ENCODE measurements at regions not wholly inside any gene's neighbourhood (a gene's known extent, or its start where the extent isn't known, plus 50 kb on each side); places are given as distances from the start of the nearest gene placed in this dataset.

DNA sequence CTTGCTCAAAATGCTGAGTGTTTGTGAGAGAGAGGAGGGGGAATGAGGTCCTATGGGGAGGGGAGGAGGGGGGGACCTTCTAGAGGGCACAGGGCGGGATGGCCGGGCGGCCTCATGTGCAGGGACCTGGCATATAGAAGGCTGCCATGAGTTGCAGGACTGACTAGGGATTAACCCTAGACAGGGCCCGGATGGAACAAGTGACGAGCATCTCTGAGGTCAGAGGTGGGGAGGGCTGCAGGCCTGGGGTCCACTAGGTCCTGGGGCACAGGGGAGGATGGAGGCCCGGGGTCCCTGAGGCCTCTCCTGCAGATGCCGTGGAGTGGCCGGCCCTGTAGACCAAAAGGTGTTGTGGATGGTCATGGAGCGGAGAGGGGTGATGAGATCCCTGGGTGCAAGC lies 104.0 kb upstream of the EIF5 start:
- H3K27me3 ChIP-seq = no peaks in the 10 kb centered on the region
- H3K4me3 ChIP-seq = no peak overlapping the region
- intact Hi-C loops (cut with DNase I) = no loop called here
- no peak for DNase-seq
- H3K9me3 ChIP-seq = no peaks in the 10 kb centered on the region
- H3K36me3 ChIP-seq = no peaks in the 10 kb centered on the region
- no peaks in the 10 kb centered on the region for H3K4me1 ChIP-seq
- WGBS (ENCODE audit: insufficient coverage, low coverage, low lambda C conversion rate, missing lambda C conversion rate) = 90% methylated on average over 7 of the region's 9 CpGs
- no peak overlapping the region for H3K27ac ChIP-seq
- TF ChIP-seq POLR2A (IDR thresholded peaks at IDR 0.05) = no peak
- no peak for ATAC-seq

DNA sequence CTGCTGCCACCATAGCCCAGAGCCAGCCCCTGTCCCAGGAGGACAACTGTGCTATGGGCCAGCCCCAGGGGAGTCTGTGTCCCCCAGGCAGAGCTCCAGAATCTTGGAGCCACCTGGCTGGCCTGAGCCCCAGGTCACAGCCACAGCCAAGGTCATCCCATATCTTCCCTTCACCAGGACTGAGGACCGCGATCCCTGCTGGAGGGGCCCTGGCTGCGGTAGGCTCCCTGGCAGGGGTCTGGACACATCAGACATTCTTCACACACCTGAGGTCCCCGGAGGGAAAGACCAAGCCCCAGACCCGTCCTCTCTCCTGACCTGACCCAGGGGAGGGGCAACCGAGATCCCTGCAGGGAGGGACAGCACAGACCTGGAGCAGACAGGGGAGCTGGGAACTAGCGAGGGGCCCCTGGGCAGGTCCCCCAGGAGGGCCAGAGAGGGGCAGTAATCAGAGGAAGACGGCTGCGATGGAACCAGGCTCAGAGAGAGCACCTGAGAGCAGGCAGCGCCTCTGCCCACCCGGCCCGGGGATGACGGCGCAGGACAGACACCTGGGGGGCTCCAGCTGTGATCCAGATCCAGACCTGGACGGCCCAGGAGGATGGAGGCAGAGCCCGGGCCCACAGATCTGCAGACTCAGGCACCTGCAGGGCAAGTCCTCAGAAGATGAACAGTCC lies 103.2 kb upstream of the EIF5 start:
- no peak for TF ChIP-seq POLR2A (IDR thresholded peaks at IDR 0.05)
- TF ChIP-seq, protein P1, sequence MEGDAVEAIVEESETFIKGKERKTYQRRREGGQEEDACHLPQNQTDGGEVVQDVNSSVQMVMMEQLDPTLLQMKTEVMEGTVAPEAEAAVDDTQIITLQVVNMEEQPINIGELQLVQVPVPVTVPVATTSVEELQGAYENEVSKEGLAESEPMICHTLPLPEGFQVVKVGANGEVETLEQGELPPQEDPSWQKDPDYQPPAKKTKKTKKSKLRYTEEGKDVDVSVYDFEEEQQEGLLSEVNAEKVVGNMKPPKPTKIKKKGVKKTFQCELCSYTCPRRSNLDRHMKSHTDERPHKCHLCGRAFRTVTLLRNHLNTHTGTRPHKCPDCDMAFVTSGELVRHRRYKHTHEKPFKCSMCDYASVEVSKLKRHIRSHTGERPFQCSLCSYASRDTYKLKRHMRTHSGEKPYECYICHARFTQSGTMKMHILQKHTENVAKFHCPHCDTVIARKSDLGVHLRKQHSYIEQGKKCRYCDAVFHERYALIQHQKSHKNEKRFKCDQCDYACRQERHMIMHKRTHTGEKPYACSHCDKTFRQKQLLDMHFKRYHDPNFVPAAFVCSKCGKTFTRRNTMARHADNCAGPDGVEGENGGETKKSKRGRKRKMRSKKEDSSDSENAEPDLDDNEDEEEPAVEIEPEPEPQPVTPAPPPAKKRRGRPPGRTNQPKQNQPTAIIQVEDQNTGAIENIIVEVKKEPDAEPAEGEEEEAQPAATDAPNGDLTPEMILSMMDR (IDR thresholded peaks at IDR 0.05) = no peak
- H3K27me3 ChIP-seq = no peaks in the 10 kb centered on the region
- H3K9me3 ChIP-seq = no peaks in the 10 kb centered on the region
- WGBS (ENCODE audit: insufficient coverage, low coverage, low lambda C conversion rate, missing lambda C conversion rate) = no CpG with 5 or more reads among the region's 16 CpGs
- H3K27ac ChIP-seq = no peak overlapping the region
- intact Hi-C loops (cut with DNase I) = no loop called here
- no peak overlapping the region for H3K4me3 ChIP-seq
- H3K4me1 ChIP-seq = no peaks in the 10 kb centered on the region
- ATAC-seq = no peak
- no peaks in the 10 kb centered on the region for H3K36me3 ChIP-seq
- DNase-seq = no peak

DNA sequence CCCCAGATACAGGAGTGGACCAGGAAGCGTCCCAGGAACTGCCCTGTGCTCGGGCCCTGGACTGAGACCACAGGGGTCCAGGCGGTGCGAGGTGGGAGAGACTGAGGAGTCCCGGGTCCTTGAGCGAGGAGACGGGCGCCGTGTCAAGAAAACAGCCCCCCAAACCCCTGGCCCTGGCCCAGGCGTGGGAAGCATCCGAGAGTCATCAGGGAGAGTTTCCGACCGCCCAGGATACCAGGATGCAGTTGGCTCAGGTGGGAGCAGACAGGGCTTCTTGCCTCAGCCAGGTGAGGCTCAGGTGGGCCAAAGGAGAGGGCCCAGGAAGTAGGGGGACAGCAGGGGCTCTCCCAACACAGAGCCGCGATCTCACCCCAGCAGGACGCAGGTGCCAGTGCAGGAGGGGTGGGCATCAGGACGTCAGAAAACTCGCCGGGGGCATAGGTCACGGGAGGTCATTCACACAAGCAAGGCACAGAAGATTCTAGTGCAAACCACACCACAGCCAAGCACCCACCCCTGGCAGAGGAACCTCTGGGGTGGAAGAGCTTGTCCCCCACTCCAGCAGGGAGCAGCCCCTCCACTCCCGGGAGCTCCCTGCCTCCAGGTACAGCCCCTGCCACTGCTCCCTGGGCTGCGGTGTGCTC lies 102.5 kb upstream of the EIF5 start:
- Histone ChIP-seq H3K27ac (no peak overlapping the region), H3K4me1 (no peaks in the 10 kb centered on the region), H3K9me3 (no peaks in the 10 kb centered on the region), H3K4me3 (no peak overlapping the region), H3K27me3 (no peaks in the 10 kb centered on the region), H3K36me3 (no peaks in the 10 kb centered on the region)
- DNase-seq = no peak
- intact Hi-C loops (cut with DNase I) = no loop called here
- ATAC-seq = no peak
- TF ChIP-seq, protein P1 (IDR thresholded peaks at IDR 0.05) = no peak
- TF ChIP-seq POLR2A (IDR thresholded peaks at IDR 0.05) = no peak
- WGBS (ENCODE audit: insufficient coverage, low coverage, low lambda C conversion rate, missing lambda C conversion rate) = no CpG with 5 or more reads among the region's 22 CpGs

DNA sequence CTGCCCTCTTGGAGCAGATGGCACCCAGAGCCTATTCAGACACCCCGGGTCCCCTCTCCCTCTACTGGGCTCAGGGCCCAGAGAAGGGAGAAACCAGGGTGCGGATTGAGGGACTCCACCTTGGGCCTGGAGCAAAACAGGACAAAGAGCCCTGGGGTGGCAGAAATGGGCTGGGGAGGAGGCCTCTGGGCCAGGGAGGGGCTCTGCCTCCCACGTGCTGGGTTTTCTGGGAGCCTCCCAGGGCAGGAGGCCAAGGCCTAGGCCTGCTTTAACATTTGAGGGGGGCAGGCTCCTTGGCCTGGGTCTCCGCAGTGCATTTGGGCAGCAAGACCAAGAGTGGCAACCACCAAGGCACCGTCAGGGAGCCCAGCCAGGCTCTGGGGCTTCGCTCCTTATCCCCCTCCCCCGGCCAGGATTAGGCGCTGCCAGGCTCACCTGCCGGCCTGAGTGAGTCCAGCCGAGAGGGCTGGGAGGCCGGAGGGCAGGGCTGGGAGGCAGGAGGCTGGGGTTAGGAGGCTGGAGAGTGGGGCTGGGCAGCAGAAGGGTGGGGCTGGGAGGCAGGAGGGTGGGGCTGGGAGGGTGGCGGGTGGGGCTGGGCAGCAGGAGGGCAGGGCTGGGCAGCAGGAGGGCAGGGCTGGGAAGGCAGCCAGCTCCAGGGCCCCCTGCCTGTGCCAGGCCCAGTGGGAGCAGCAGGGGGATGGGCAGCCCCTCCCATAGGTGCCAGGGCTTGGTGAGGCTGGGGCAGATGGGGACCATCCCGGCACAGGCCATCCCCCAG lies 101.8 kb upstream of the EIF5 start:
- Histone ChIP-seq H3K4me1 (no peaks in the 10 kb centered on the region), H3K9me3 (no peaks in the 10 kb centered on the region), H3K27ac (no peak overlapping the region), H3K4me3 (no peak overlapping the region), H3K27me3 (no peaks in the 10 kb centered on the region), H3K36me3 (no peaks in the 10 kb centered on the region)
- WGBS (ENCODE audit: insufficient coverage, low coverage, low lambda C conversion rate, missing lambda C conversion rate) = 40% methylated on average over 1 of the region's 13 CpGs
- ATAC-seq = peak in 1 of 4 donors; percentile 25
- TF ChIP-seq, protein P1 (IDR thresholded peaks at IDR 0.05) = no peak
- TF ChIP-seq POLR2A (IDR thresholded peaks at IDR 0.05) = no peak
- intact Hi-C loops (cut with DNase I) = no loop called here
- DNase-seq = no peak

DNA sequence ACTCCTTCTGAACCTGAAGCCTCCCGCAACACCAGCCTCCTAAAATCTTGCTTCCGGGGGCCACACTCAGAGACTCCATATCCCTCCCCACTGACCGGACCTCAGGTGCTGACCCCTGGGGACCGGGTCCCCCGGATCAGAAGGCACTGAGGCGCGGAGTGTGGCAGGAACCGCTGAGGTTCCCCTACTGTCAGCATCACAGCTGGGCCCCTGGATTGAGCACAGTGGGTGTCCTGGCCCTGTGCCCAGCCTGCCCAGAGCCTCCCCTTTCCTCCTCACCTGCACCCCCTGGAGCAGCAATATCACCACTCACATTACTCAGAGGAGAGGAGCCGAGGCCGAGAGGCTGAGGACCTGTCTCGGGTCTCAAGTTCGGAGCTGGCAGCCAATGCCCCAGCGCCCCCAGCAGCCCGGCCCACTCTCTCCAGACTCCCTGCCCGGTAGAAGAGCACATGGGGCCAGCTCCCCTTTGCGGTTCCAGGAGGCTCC lies 101.2 kb upstream of the EIF5 start:
- intact Hi-C loops (cut with DNase I) = no loop called here
- Histone ChIP-seq H3K27me3 (no peaks in the 10 kb centered on the region), H3K4me3 (no peak overlapping the region), H3K4me1 (no peaks in the 10 kb centered on the region), H3K27ac (no peak overlapping the region), H3K36me3 (no peaks in the 10 kb centered on the region), H3K9me3 (no peaks in the 10 kb centered on the region)
- DNase-seq (no peak), ATAC-seq (no peak)
- 100% methylated on average over 3 of the region's 16 CpGs for WGBS (ENCODE audit: insufficient coverage, low coverage, low lambda C conversion rate, missing lambda C conversion rate)
- TF ChIP-seq, protein P1 (IDR thresholded peaks at IDR 0.05) = no peak
- TF ChIP-seq POLR2A (IDR thresholded peaks at IDR 0.05) = no peak

Data from right lobe of liver (tissue), 6 donors.